Endothelial cell of umbilical vein (primary cell): ENCODE measurements at regions not wholly inside any gene's neighbourhood (a gene's known extent, or its start where the extent isn't known, plus 50 kb on each side); places are given as distances from the start of the nearest gene placed in this dataset.
A peak's percentile ranks its signal among the peaks of the same experiment; 100 is the strongest.

Experiments
- BruUV-seq: library from RNA; stranded (reverse); fragments of 400-500 nt; replicated peaks from 2 replicates; lab custom pipeline; 2021; lab: Mats Ljungman, UMichigan
- CTCF ChIA-PET: fragments of 300-600, 350-600 bp; sonication (Branson Sonifier 250); formaldehyde crosslinking; loops from one replicate; lab custom pipeline; 2021; ENCODE audit warnings: antibody characterized with exemption, inconsistent platforms; lab: Charles Lee
- POLR2A ChIA-PET: fragments of 300-600, 350-600 bp; sonication (Branson Sonifier 250); formaldehyde crosslinking; loops from one replicate; lab custom pipeline; 2021; ENCODE audit warnings: antibody characterized with exemption, inconsistent platforms; lab: Charles Lee
- DNase-seq: peaks from one replicate; pipeline ENCODE4 v3.0.0-alpha.2; 2011; ENCODE audit warnings: low read depth, low spot score
- FAIRE-seq: peaks from 2 replicates; lab custom pipeline; 2011; peaks lifted over from hg19 to GRCh38; lab: Jason Lieb, UNC
- H2AFZ ChIP-seq: 2 replicates; pipeline ENCODE4 v1.6.0; 2012; ENCODE audit warnings: low read depth, low read length, control low read depth, inconsistent platforms
- H3K27ac ChIP-seq: 2 replicates; pipeline ENCODE4 v1.5.1; 2011; ENCODE audit warnings: low read depth, mild to moderate bottlenecking, control low read depth, low read length, moderate library complexity; ENCODE audit not compliant: insufficient read depth
- H3K27me3 ChIP-seq, 2 experiments: 2 replicates each; pipeline versions ENCODE4 v1.6.0 to v1.6.1; 2011; ENCODE audit warnings: low read length in 2 of 2, mixed read lengths in 1 of 2; ENCODE audit not compliant: control insufficient read depth in 2 of 2, insufficient read depth in 2 of 2
- H3K36me3 ChIP-seq, 2 experiments: 2 replicates in 1 of 2; 3 replicates in 1 of 2; pipeline ENCODE4 v1.5.1; 2011; ENCODE audit warnings: low read length in 2 of 2, mild to moderate bottlenecking in 1 of 2, moderate library complexity in 1 of 2; ENCODE audit not compliant: control insufficient read depth in 2 of 2, insufficient read depth in 2 of 2; ENCODE audit errors: extremely low read depth in 1 of 2
- H3K4me1 ChIP-seq: 3 replicates; pipeline ENCODE4 v1.5.1; 2011; ENCODE audit warnings: mild to moderate bottlenecking, low read length; ENCODE audit not compliant: control insufficient read depth, insufficient read depth; ENCODE audit errors: extremely low read depth
- H3K4me2 ChIP-seq: 2 replicates; pipeline ENCODE4 v1.6.1; 2011; ENCODE audit warnings: low read length, control low read depth, mixed read lengths; ENCODE audit not compliant: insufficient read depth
- H3K4me3 ChIP-seq, 3 experiments: fragments of 200-600 bp in 1 of 3; sonication (generic), shearing (Covaris generic) in 1 of 3; replicated peaks in 1 of 3; 2 replicates each; pipeline ENCODE4 v1.5.1; 2011 to 2016; ENCODE audit warnings: control low read depth in 3 of 3, low read length in 3 of 3, mild to moderate bottlenecking in 2 of 3, inconsistent platforms in 1 of 3, low read depth in 1 of 3, moderate library complexity in 1 of 3; ENCODE audit not compliant: insufficient read depth in 1 of 3
- H3K79me2 ChIP-seq: 2 replicates; pipeline ENCODE4 v1.6.0; 2012; ENCODE audit warnings: low read length, inconsistent platforms; ENCODE audit not compliant: control insufficient read depth, insufficient read depth
- H3K9ac ChIP-seq: replicated peaks from 2 replicates; pipeline ENCODE3; 2011; ENCODE audit warnings: low read length, control low read depth; ENCODE audit not compliant: insufficient read depth; ENCODE audit errors: extremely low read depth
- H3K9me1 ChIP-seq: replicated peaks from 3 replicates; pipeline ENCODE4 v1.6.0; 2011; ENCODE audit warnings: mild to moderate bottlenecking, low read length; ENCODE audit not compliant: control insufficient read depth, insufficient read depth; ENCODE audit errors: extremely low read depth
- H3K9me3 ChIP-seq: replicated peaks from 2 replicates; pipeline ENCODE4 v1.5.1; 2012; ENCODE audit warnings: low read length, inconsistent platforms; ENCODE audit not compliant: control insufficient read depth, insufficient read depth
- H4K20me1 ChIP-seq: replicated peaks from 2 replicates; pipeline ENCODE3; 2011; ENCODE audit warnings: mild to moderate bottlenecking, low read length; ENCODE audit not compliant: control insufficient read depth, insufficient read depth; ENCODE audit errors: extremely low read depth
- CTCF ChIP-seq, 2 donors: IDR thresholded peaks; 1 replicate in 1 of 2; 2 replicates in 1 of 2; pipeline ENCODE4 v1.5.1; 2011; ENCODE audit warnings: low read length in 2 of 2, mild to moderate bottlenecking in 2 of 2, moderate library complexity in 2 of 2, control low read depth in 1 of 2, inconsistent platforms in 1 of 2, low read depth in 1 of 2; ENCODE audit not compliant: insufficient read depth in 1 of 2; ENCODE audit errors: extremely low read depth in 1 of 2
- FOS ChIP-seq: IDR thresholded peaks from 2 replicates; pipeline ENCODE4 v1.6.1; 2011; ENCODE audit warnings: mild to moderate bottlenecking, low read length, moderate library complexity, borderline replicate concordance; ENCODE audit not compliant: insufficient read depth
- POLR2A ChIP-seq: IDR thresholded peaks from 2 replicates; pipeline ENCODE4 v1.6.1; 2012; ENCODE audit warnings: low read depth, mild to moderate bottlenecking, control low read depth, low read length
- POLR2AphosphoS5 ChIP-seq: IDR thresholded peaks from 2 replicates; pipeline ENCODE4 v1.6.1; 2012; ENCODE audit warnings: low read depth, mild to moderate bottlenecking, control low read depth, low read length, moderate library complexity; ENCODE audit not compliant: insufficient read depth
- dilution Hi-C: fragments of 300-500 bp; cut with MboI; formaldehyde crosslinking; loops from one replicate; pipeline ENCODE4 v1.15.0; 2019; ENCODE audit warnings: low sequenced_read_pairs; ENCODE audit not compliant: extremely low pct_ligation_motif_present
- intact Hi-C: fragments of 100-400 bp; cut with micrococcal nuclease; formaldehyde crosslinking; loops from one replicate; pipeline ENCODE4 v1.10.0; 2022

GRCh38 chr4:28490669-28491068, 1630.0 kb downstream of the STIM2 start:
- Histone ChIP-seq H3K79me2 (no peaks in the 10 kb centered on the region), H3K27ac (no peak overlapping the region), H3K9me1 (no peaks in the 10 kb centered on the region), H3K27me3 (no peaks in the 10 kb centered on the region), H3K9me3 (no peaks in the 10 kb centered on the region), H3K4me3 (no peak overlapping the region), H3K36me3 (no peaks in the 10 kb centered on the region), H4K20me1 (no peaks in the 10 kb centered on the region), H3K9ac (no peak overlapping the region), H2AFZ (no peak overlapping the region), H3K4me1 (no peaks in the 10 kb centered on the region), H3K4me2 (no peak overlapping the region)
- intact Hi-C loops (no loop called here), dilution Hi-C loops (no loop called here)
- ChIA-PET CTCF (no interaction called here), POLR2A (no interaction called here)
- no TSS peak for BruUV-seq
- FAIRE-seq, result no peak
- no peak for DNase-seq
- TF ChIP-seq FOS, result peak; percentile 29
- TF ChIP-seq POLR2A, result no peak

DNA sequence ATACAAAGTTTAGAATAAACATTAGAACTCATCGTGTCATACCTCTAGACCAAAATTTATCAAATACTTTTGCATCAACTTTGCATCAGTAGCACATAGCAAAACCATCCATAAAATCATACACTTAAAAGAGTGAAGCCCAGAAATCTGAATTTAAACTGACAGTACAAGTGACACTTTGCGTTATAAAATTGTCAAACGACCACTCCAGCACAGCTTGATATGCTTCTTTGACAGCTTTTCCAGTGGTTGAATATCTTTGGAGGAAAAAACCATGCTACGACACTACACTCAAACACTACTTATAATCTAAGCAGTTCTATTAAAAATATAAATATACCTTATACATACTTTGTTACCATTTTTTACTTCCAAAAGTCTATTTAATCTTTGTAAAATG, 1644.4 kb downstream of the STIM2 start:
- dilution Hi-C loops, result no loop called here
- H3K27ac ChIP-seq, result no peak overlapping the region
- H3K36me3 ChIP-seq, result no peaks in the 10 kb centered on the region
- BruUV-seq, result no TSS peak
- POLR2A ChIA-PET, result no interaction called here
- TF ChIP-seq POLR2AphosphoS5 (no peak), CTCF (IDR thresholded peaks at IDR 0.05; ENCODE audit: extremely low read depth in 1 of 2, insufficient read depth in 1 of 2, low read depth in 1 of 2, low read length in 2 of 2) (no peak)
- intact Hi-C loops, result no loop called here
- H3K9me3 ChIP-seq, result no peaks in the 10 kb centered on the region
- H3K4me1 ChIP-seq, result no peaks in the 10 kb centered on the region
- no peaks in the 10 kb centered on the region for H3K9me1 ChIP-seq
- H3K27me3 ChIP-seq, result no peaks in the 10 kb centered on the region
- H3K4me2 ChIP-seq, result no peak overlapping the region
- H4K20me1 ChIP-seq, result no peaks in the 10 kb centered on the region
- H3K79me2 ChIP-seq, result no peaks in the 10 kb centered on the region
- FAIRE-seq (peak; percentile 21), DNase-seq (no peak)
- no peak overlapping the region for H3K9ac ChIP-seq
- no peak overlapping the region for H3K4me3 ChIP-seq
- CTCF ChIA-PET, result no interaction called here
- no peak overlapping the region for H2AFZ ChIP-seq
